AG10803 (cell line): ENCODE measurements at regions not wholly inside any gene's neighbourhood (a gene's known extent, or its start where the extent isn't known, plus 50 kb on each side); places are given as distances from the start of the nearest gene placed in this dataset.

Experiments used
- DNase-seq: peaks from one replicate; pipeline ENCODE4 v3.0.0; 2010; ENCODE audit warnings: low read depth
- H3K4me3 ChIP-seq: 2 replicates; pipeline ENCODE4 v1.5.1; 2011; ENCODE audit warnings: mild to moderate bottlenecking, low read length, control low read depth
- CTCF ChIP-seq: conservative IDR thresholded peaks from 2 replicates; pipeline ENCODE4 v1.5.1; 2011; ENCODE audit warnings: mild to moderate bottlenecking, low read length, control low read depth, inconsistent platforms

- no peak for DNase-seq
- no peak for TF ChIP-seq CTCF
- no peak overlapping the region for H3K4me3 ChIP-seq
These were observed 136.8 kb downstream of the KIT start for GRCh38 chr4:54794579-54794978.

DNA sequence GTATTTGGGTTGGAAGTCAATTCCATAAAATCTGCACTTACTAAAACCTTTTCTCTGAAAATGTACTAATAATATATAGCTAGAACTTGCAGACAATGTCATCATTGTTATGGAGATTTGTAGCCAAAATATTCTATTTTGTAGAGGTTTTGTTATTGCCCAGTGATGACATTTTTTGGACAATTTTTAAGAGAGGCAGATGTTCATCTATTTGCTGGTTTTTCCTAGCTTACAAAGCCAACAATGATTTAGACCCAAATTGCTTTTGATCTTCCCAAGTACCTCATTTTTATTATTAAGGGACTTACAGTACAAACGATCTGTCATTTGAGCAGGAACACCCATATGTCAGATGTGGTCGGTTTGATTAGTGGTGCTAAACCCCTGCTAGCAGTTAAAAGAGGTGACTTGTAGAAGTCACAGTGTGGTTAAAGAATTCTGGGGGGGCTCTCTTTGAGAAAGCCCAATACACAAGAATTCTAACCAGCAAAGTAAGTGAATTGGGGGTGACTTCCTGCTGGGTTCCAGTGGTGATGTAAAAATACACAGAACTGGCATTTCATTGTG is 136.2 kb downstream of the KIT start:
- no peak for TF ChIP-seq CTCF
- no peak overlapping the region for H3K4me3 ChIP-seq
- no peak for DNase-seq
